Lung (tissue), 11 donors: ENCODE measurements at regions not wholly inside any gene's neighbourhood (a gene's known extent, or its start where the extent isn't known, plus 50 kb on each side); places are given as distances from the start of the nearest gene placed in this dataset.

Source experiments
- ATAC-seq: fragments of 200-7000 bp; cut with Tn5 transposase; one replicate; pipeline ENCODE4 v1.9.1; 2020; ENCODE audit warnings: moderate number of reproducible peaks; ENCODE audit not compliant: insufficient read depth, low FRiP score
- DNase-seq, 3 donors: peaks; one replicate each; pipeline ENCODE4 v3.0.0-alpha.2; 2013 to 2017
- H3K27ac ChIP-seq, 2 donors: one replicate each; pipeline ENCODE4 v1.5.1; 2013; ENCODE audit warnings: mild to moderate bottlenecking in 2 of 2, moderate library complexity in 2 of 2, control low read depth in 1 of 2, inconsistent platforms in 1 of 2, low read depth in 1 of 2, low read length in 1 of 2
- H3K27me3 ChIP-seq, 3 donors: one replicate each; pipeline ENCODE4 v1.5.1; 2013; ENCODE audit warnings: low read length in 2 of 3; ENCODE audit not compliant: control insufficient read depth in 3 of 3, insufficient read depth in 3 of 3
- H3K36me3 ChIP-seq, 4 donors: one replicate each; pipeline ENCODE4 v1.5.1; 2013; ENCODE audit warnings: low read length in 4 of 4, mild to moderate bottlenecking in 1 of 4, moderate library complexity in 1 of 4; ENCODE audit not compliant: control insufficient read depth in 4 of 4, insufficient read depth in 4 of 4
- H3K4me1 ChIP-seq, 5 donors: one replicate each; pipeline ENCODE4 v1.5.1; 2013; ENCODE audit warnings: low read length in 5 of 5, mild to moderate bottlenecking in 2 of 5, moderate library complexity in 1 of 5; ENCODE audit not compliant: control insufficient read depth in 5 of 5, insufficient read depth in 5 of 5
- H3K4me3 ChIP-seq: one replicate; pipeline ENCODE4 v1.5.1; 2013; ENCODE audit warnings: mild to moderate bottlenecking, control low read depth, moderate library complexity
- H3K9ac ChIP-seq, 2 donors: one replicate each; pipeline ENCODE4 v1.5.1; 2013; ENCODE audit warnings: low read length in 2 of 2, control low read depth in 1 of 2; ENCODE audit not compliant: insufficient read depth in 1 of 2
- H3K9me3 ChIP-seq, 4 donors: one replicate each; pipeline ENCODE4 v1.5.1; 2013; ENCODE audit warnings: low read length in 3 of 4, mild to moderate bottlenecking in 1 of 4, moderate library complexity in 1 of 4; ENCODE audit not compliant: control insufficient read depth in 4 of 4, insufficient read depth in 3 of 4
- CTCF ChIP-seq: IDR thresholded peaks from 2 replicates; pipeline ENCODE4 v1.5.1; 2012; ENCODE audit warnings: mild to moderate bottlenecking; ENCODE audit errors: control extremely low read depth, extremely low read depth
- WGBS, 2 donors: extraction: QIAGEN DNeasy Blood & Tissue Kit; methylation state at CpG; one replicate each; pipeline ENCODE4 v1.1.7; 2013; 5-methylcytosine and 5-hydroxymethylcytosine counted together
- donor health status: control.
- donor health status: control.
- donor health status: Bipolar disorder and iron deficiency.
- donor health status: healthy.
- donor health status: DM: yes; HTN: yes; CAD: no.

GRCh38 chr13:65964672-65965071, 1265.5 kb downstream of the PCDH9 start:
- 86 to 89% methylated on average over 1 of the region's 1 CpG for WGBS, 2 donors
- Histone ChIP-seq H3K27ac (no peak overlapping the region), H3K9ac (no peak overlapping the region), H3K4me1 (no peaks in the 10 kb centered on the region), H3K9me3 (no peaks in the 10 kb centered on the region), H3K36me3 (no peaks in the 10 kb centered on the region), H3K27me3 (no peaks in the 10 kb centered on the region), H3K4me3 (no peak overlapping the region)
- no peak for TF ChIP-seq CTCF
- DNase-seq: no peak
- no peak for ATAC-seq

GRCh38 chr13:65959305-65959704, 1270.8 kb downstream of the PCDH9 start:
- H3K9me3 ChIP-seq: peaks cover 0 to 5% (median 0%) of the 10 kb centered on the region in 4 donors
- no peak overlapping the region for H3K27ac ChIP-seq
- no peak overlapping the region for H3K4me3 ChIP-seq
- no peaks in the 10 kb centered on the region for H3K27me3 ChIP-seq
- DNase-seq (no peak), ATAC-seq (no peak)
- H3K4me1 ChIP-seq: no peaks in the 10 kb centered on the region
- no peaks in the 10 kb centered on the region for H3K36me3 ChIP-seq
- 90 to 92% methylated on average over 2 of the region's 2 CpGs for WGBS, 2 donors
- H3K9ac ChIP-seq: no peak overlapping the region
- no peak for TF ChIP-seq CTCF

- no peaks in the 10 kb centered on the region for H3K4me1 ChIP-seq
- no peak for ATAC-seq
- TF ChIP-seq CTCF: no peak
Observed at GRCh38 chr13:65946387-65946786, 1283.7 kb downstream of the PCDH9 start.

GRCh38 chr13:65943708-65944107, 1286.4 kb downstream of the PCDH9 start:
- Histone ChIP-seq H3K9ac (no peak overlapping the region), H3K9me3 (no peaks in the 10 kb centered on the region), H3K4me1 (no peaks in the 10 kb centered on the region), H3K27ac (no peak overlapping the region), H3K27me3 (no peaks in the 10 kb centered on the region), H3K36me3 (no peaks in the 10 kb centered on the region), H3K4me3 (no peak overlapping the region)
- TF ChIP-seq CTCF: no peak
- 64 to 71% methylated on average over 3 of the region's 3 CpGs for WGBS, 2 donors
- DNase-seq (no peak), ATAC-seq (no peak)

More at GRCh38 chr13:65946387-65946786, 1283.7 kb downstream of the PCDH9 start:
- WGBS, 2 donors: 82 to 88% methylated on average over 4 of the region's 4 CpGs
- H3K4me3 ChIP-seq: no peak overlapping the region
- DNase-seq: no peak
- no peaks in the 10 kb centered on the region for H3K27me3 ChIP-seq
- H3K36me3 ChIP-seq: no peaks in the 10 kb centered on the region
- no peak overlapping the region for H3K27ac ChIP-seq
- H3K9me3 ChIP-seq: no peaks in the 10 kb centered on the region
- no peak overlapping the region for H3K9ac ChIP-seq
